ENCODE measurements at regions not wholly inside any gene's neighbourhood (a gene's known extent, or its start where the extent isn't known, plus 50 kb on each side); places are given as distances from the start of the nearest gene placed in this dataset.

DNA sequence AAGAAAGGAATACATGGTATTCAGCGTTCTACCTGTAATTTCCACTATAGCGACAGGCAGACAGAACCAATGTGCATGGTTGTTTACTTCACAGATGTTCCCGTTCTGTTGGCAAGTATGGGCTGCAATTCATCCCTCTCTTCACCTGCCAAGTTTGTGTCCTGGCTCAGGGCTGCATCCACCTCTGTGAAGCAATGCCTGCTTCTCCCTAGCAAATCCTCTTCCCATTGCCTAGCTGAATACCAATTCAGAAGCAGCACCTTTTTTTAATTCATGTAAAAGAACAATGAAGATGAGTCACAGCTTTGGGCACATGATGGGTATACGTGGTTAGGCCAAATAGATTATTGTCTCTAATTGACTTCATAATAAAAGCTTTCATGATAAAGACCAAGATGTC is 54.7 kb upstream of the LRATD1 start:
- no peaks in the 10 kb centered on the region for H3K36me3 Mint-ChIP-seq (ENCODE audit: low read depth)
- H3K4me3 Mint-ChIP-seq = no peak overlapping the region

More for the DNA sequence above, 54.7 kb upstream of the LRATD1 start:
- H3K9me3 Mint-ChIP-seq = no peaks in the 10 kb centered on the region
- H3K4me1 Mint-ChIP-seq (ENCODE audit: low read depth) = no peaks in the 10 kb centered on the region
- no peaks in the 10 kb centered on the region for H3K27me3 Mint-ChIP-seq
- H3K27ac Mint-ChIP-seq = no peak overlapping the region

Measured in stimulated activated naive CD8-positive, alpha-beta T cell treated with anti-CD3 and anti-CD28 coated beads, Interleukin-15, Interleukin-2, amounts not matched to agents 100 ng/mL and 50 ng/mL, for 24 hours (primary cell).